ENCODE measurements at regions not wholly inside any gene's neighbourhood (a gene's known extent, or its start where the extent isn't known, plus 50 kb on each side); places are given as distances from the start of the nearest gene placed in this dataset.

DNA sequence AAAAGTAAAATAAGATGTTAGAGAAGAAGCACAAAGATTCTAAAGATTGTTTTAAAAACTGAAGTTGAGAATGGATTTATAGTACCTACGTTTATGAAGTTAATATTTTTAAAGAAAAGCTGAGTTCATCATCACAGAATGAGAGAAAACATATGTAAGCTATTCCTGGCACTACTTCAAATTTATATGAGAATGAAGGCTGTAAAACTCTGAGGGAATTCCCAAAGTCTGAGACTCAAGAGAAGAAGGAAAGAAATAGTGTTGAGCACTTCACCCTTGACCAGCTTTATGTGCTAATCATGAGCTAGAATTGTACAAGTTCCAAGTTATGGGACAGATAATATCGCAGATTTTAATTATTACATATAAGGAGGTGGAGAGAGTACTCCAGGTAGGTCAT lies 323.7 kb upstream of the GNAI1 start:
- Histone ChIP-seq H3K4me3 (no peak overlapping the region), H3K27ac (no peak overlapping the region)
- TF ChIP-seq, protein P1, sequence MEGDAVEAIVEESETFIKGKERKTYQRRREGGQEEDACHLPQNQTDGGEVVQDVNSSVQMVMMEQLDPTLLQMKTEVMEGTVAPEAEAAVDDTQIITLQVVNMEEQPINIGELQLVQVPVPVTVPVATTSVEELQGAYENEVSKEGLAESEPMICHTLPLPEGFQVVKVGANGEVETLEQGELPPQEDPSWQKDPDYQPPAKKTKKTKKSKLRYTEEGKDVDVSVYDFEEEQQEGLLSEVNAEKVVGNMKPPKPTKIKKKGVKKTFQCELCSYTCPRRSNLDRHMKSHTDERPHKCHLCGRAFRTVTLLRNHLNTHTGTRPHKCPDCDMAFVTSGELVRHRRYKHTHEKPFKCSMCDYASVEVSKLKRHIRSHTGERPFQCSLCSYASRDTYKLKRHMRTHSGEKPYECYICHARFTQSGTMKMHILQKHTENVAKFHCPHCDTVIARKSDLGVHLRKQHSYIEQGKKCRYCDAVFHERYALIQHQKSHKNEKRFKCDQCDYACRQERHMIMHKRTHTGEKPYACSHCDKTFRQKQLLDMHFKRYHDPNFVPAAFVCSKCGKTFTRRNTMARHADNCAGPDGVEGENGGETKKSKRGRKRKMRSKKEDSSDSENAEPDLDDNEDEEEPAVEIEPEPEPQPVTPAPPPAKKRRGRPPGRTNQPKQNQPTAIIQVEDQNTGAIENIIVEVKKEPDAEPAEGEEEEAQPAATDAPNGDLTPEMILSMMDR (IDR thresholded peaks at IDR 0.05) = no peak
- no peak for DNase-seq (ENCODE audit: low spot score)

DNA sequence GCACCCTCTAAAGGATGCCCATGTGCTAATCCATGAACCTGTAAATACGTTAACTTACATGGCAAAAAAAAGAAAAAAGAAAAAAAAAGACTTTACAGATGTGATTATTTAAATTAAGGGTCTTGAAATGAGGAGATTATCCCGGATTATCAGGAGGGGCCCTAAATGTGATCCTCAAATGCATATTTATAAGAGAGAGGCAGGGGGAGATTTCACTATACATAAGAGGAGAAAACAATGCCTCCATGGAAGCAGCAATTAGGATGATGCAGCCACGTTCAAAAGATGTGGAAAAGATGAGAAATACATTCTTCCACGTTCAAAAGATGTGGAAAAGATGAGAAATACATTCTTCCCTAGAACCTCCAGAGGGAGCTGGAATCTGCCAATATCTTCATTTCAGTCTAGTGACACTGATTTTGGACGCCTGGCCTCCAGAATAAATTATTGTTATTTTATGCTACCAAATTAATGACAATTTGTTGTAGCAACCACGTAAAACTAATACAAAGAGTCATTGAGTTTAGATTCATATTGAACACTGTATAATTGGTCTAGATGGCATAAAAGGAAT lies 328.4 kb upstream of the GNAI1 start:
- Histone ChIP-seq H3K4me3 (no peak overlapping the region), H3K27ac (no peak overlapping the region)
- TF ChIP-seq, protein P1 (IDR thresholded peaks at IDR 0.05) = no peak

DNA sequence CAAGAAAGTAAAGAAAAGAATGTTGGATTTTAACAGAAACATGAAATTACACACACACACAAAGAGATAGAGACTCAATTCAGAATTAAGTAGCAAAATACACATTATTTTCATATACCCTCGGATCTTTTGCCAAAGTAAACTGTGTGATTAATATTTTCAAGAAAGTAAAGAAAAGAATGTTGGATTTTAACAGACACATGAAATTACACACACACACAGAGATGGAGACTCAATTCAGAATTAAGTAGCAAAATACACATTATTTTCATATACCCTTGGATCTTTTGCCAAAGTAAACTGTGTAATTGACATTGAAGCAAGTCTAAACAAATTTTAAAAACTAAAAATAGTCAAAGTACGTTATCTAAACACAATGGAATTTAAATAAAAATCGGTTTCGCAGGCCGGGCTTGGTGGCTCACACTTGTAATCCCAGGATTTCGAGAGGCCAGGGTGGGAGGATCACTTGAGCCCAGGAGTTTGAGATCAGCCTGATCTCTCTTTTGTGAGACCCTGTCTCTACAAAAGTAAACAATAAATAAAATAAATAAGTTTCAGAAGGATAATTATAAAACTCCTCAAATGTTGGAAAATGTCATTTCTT lies 337.3 kb upstream of the MAGI2 start:
- TF ChIP-seq, protein P1 (IDR thresholded peaks at IDR 0.05) = no peak
- Histone ChIP-seq H3K4me3 (no peak overlapping the region), H3K27ac (no peak overlapping the region)
- no peak for DNase-seq (ENCODE audit: low spot score)

More for the DNA sequence above, 328.4 kb upstream of the GNAI1 start:
- DNase-seq (ENCODE audit: low spot score) = no peak

DNA sequence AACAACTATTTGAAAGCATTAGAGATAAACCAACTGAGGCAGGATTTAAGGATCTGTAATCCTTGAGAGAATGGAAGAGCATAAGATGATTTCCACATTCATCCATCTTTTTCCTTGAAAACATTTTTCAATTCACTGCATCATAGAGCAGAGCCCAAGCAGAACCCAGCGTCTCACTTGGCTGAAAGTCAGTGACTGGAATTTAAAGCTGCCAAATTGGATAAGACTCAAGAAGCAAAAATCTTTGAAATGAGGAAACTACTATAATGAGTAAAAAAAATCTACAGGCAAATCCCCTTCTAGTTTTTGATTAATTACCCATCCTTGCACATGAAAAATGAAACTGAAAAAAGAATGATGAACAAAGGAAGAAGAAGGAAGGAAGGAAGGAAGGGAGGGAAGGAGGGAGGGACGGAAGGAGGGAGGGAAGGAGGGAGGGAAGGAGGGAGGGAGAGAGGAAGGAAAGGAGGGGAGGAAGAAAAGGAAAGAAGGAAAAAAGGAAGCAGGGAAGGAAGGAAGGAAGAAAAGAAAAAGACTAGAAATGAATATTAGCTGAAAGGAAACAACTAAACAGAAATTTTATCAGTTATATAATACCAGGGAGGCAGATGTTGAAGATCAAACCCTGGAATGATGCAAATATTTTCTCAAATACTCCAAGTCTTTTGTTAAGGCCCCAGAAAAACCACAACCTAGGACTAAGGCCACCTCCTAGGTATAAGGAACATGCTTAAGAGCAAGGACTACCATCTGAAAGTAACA lies 336.3 kb upstream of the MAGI2 start:
- TF ChIP-seq, protein P1 (IDR thresholded peaks at IDR 0.05) = no peak
- no peak for DNase-seq (ENCODE audit: low spot score)
- Histone ChIP-seq H3K4me3 (no peak overlapping the region), H3K27ac (no peak overlapping the region)

DNA sequence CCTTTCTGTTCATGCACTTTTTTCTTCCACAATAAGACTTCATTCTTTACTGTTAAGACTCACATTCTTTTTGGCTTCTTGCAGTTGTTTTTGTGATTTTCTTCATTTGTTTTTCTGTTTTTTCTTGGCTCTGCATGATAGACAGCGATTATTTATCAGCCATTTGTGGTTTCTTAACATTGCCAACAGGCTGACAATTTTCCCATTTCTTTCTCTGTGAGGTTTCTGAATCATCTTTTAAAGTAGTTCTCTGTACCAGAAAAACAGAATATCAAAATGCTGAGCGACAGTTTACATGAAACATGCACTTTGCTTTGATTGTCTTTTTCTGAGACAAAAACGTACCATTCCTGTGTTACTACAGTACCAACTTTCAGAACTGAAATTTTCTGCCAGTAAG lies 334.2 kb upstream of the MAGI2 start:
- no peak overlapping the region for H3K27ac ChIP-seq
- TF ChIP-seq, protein P1 (IDR thresholded peaks at IDR 0.05) = no peak
- no peak for DNase-seq (ENCODE audit: low spot score)
- H3K4me3 ChIP-seq = no peak overlapping the region

DNA sequence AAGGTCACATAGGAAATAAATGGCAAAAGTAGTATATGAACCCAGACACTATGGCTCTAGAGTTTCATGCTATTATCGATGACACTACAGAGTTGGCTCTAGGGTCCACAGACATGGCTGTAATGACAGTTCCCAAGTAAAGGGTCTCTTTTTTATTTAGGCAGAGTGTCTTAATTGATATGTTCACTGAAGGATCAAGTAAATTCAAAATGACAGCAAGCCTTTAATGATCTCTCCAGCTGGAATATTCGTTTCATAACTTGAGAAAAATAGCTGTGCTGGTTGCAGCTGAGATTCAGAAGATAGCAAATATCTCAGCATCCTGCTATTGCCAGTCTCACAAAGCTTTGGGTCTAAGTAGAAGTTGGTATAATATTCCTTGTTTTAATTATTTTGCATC lies 333.6 kb upstream of the MAGI2 start:
- no peak for DNase-seq (ENCODE audit: low spot score)
- Histone ChIP-seq H3K27ac (no peak overlapping the region), H3K4me3 (no peak overlapping the region)
- TF ChIP-seq, protein P1 (IDR thresholded peaks at IDR 0.05) = no peak

All from coronary artery (tissue), 2 donors.